ENCODE measurements at regions not wholly inside any gene's neighbourhood (a gene's known extent, or its start where the extent isn't known, plus 50 kb on each side); places are given as distances from the start of the nearest gene placed in this dataset.

- TF ChIP-seq ZNF8 (CRISPR knock-in tag; IDR thresholded peaks at IDR 0.05) (no peak), BACH2 (CRISPR knock-in tag; IDR thresholded peaks at IDR 0.05; ENCODE audit: borderline replicate concordance) (no peak), ZC3H10 (CRISPR knock-in tag; IDR thresholded peaks at IDR 0.05) (no peak), ISL1 (CRISPR knock-in tag; IDR thresholded peaks at IDR 0.05) (no peak), ZNF70 (CRISPR knock-in tag; IDR thresholded peaks at IDR 0.05) (no peak), GLIS3 (CRISPR knock-in tag; IDR thresholded peaks at IDR 0.05) (no peak), PATZ1 (CRISPR knock-in tag; IDR thresholded peaks at IDR 0.05; ENCODE audit: borderline replicate concordance) (no peak)
- ATAC-seq, result no peak
These were observed 998.4 kb downstream of the IGSF11 start for GRCh38 chr3:118036215-118036614.

GRCh38 chr3:118055381-118055780 lies 979.3 kb downstream of the IGSF11 start:
- no peak for ATAC-seq
- TF ChIP-seq ARNTL (CRISPR knock-in tag; IDR thresholded peaks at IDR 0.05; ENCODE audit: borderline replicate concordance, low read depth) (no peak), BACH2 (CRISPR knock-in tag; IDR thresholded peaks at IDR 0.05; ENCODE audit: borderline replicate concordance) (no peak), ZFP3 (CRISPR knock-in tag; IDR thresholded peaks at IDR 0.05) (no peak), SNAI2 (CRISPR knock-in tag; IDR thresholded peaks at IDR 0.05) (no peak), ZNF565 (CRISPR knock-in tag; conservative IDR thresholded peaks at IDR 0.05; ENCODE audit: low read depth) (no peak), GLIS3 (CRISPR knock-in tag; IDR thresholded peaks at IDR 0.05) (no peak), OSR1 (CRISPR knock-in tag; IDR thresholded peaks at IDR 0.05) (no peak), POU6F1 (CRISPR knock-in tag; IDR thresholded peaks at IDR 0.05; ENCODE audit: borderline replicate concordance, low read depth) (no peak), ZFP30 (CRISPR knock-in tag; IDR thresholded peaks at IDR 0.05) (no peak)

GRCh38 chr3:118057086-118057485 lies 977.6 kb downstream of the IGSF11 start:
- ATAC-seq, result no peak

More at GRCh38 chr3:118057086-118057485, 977.6 kb downstream of the IGSF11 start:
- TF ChIP-seq POU6F1 (CRISPR knock-in tag; IDR thresholded peaks at IDR 0.05; ENCODE audit: borderline replicate concordance, low read depth) (no peak), RARB (CRISPR knock-in tag; IDR thresholded peaks at IDR 0.05) (no peak), CSDC2 (CRISPR knock-in tag; IDR thresholded peaks at IDR 0.05) (no peak), ZNF70 (CRISPR knock-in tag; IDR thresholded peaks at IDR 0.05) (no peak), SNAI2 (CRISPR knock-in tag; IDR thresholded peaks at IDR 0.05) (no peak), CREB5 (CRISPR knock-in tag; IDR thresholded peaks at IDR 0.05; ENCODE audit: low read depth) (no peak), ESRRG (CRISPR knock-in tag; IDR thresholded peaks at IDR 0.05) (no peak), ZNF565 (CRISPR knock-in tag; conservative IDR thresholded peaks at IDR 0.05; ENCODE audit: low read depth) (no peak), ZFP30 (CRISPR knock-in tag; IDR thresholded peaks at IDR 0.05) (no peak), ZFP3 (CRISPR knock-in tag; IDR thresholded peaks at IDR 0.05) (no peak), PPARA (CRISPR knock-in tag; IDR thresholded peaks at IDR 0.05; ENCODE audit: borderline replicate concordance) (no peak), ZC3H10 (CRISPR knock-in tag; IDR thresholded peaks at IDR 0.05) (no peak), PATZ1 (CRISPR knock-in tag; IDR thresholded peaks at IDR 0.05; ENCODE audit: borderline replicate concordance) (no peak)

All from SK-N-SH treated with all-trans-retinoic acid at 6 μM for 48 hours (cell line).